Endothelial cell of umbilical vein (primary cell): ENCODE measurements at regions not wholly inside any gene's neighbourhood (a gene's known extent, or its start where the extent isn't known, plus 50 kb on each side); places are given as distances from the start of the nearest gene placed in this dataset.

ENCODE experiments used
- BruUV-seq: library from RNA; stranded (reverse); fragments of 400-500 nt; replicated peaks from 2 replicates; lab custom pipeline; 2021; lab: Mats Ljungman, UMichigan
- CTCF ChIA-PET: fragments of 300-600, 350-600 bp; sonication (Branson Sonifier 250); formaldehyde crosslinking; loops from one replicate; lab custom pipeline; 2021; ENCODE audit warnings: antibody characterized with exemption, inconsistent platforms; lab: Charles Lee
- POLR2A ChIA-PET: fragments of 300-600, 350-600 bp; sonication (Branson Sonifier 250); formaldehyde crosslinking; loops from one replicate; lab custom pipeline; 2021; ENCODE audit warnings: antibody characterized with exemption, inconsistent platforms; lab: Charles Lee
- DNase-seq: peaks from one replicate; pipeline ENCODE4 v3.0.0-alpha.2; 2011; ENCODE audit warnings: low read depth, low spot score
- FAIRE-seq: peaks from 2 replicates; lab custom pipeline; 2011; peaks lifted over from hg19 to GRCh38; lab: Jason Lieb, UNC
- H2AFZ ChIP-seq: 2 replicates; pipeline ENCODE4 v1.6.0; 2012; ENCODE audit warnings: low read depth, low read length, control low read depth, inconsistent platforms
- H3K27ac ChIP-seq: 2 replicates; pipeline ENCODE4 v1.5.1; 2011; ENCODE audit warnings: low read depth, mild to moderate bottlenecking, control low read depth, low read length, moderate library complexity; ENCODE audit not compliant: insufficient read depth
- H3K27me3 ChIP-seq, 2 experiments: 2 replicates each; pipeline versions ENCODE4 v1.6.0 to v1.6.1; 2011; ENCODE audit warnings: low read length in 2 of 2, mixed read lengths in 1 of 2; ENCODE audit not compliant: control insufficient read depth in 2 of 2, insufficient read depth in 2 of 2
- H3K36me3 ChIP-seq, 2 experiments: 2 replicates in 1 of 2; 3 replicates in 1 of 2; pipeline ENCODE4 v1.5.1; 2011; ENCODE audit warnings: low read length in 2 of 2, mild to moderate bottlenecking in 1 of 2, moderate library complexity in 1 of 2; ENCODE audit not compliant: control insufficient read depth in 2 of 2, insufficient read depth in 2 of 2; ENCODE audit errors: extremely low read depth in 1 of 2
- H3K4me1 ChIP-seq: 3 replicates; pipeline ENCODE4 v1.5.1; 2011; ENCODE audit warnings: mild to moderate bottlenecking, low read length; ENCODE audit not compliant: control insufficient read depth, insufficient read depth; ENCODE audit errors: extremely low read depth
- H3K4me2 ChIP-seq: 2 replicates; pipeline ENCODE4 v1.6.1; 2011; ENCODE audit warnings: low read length, control low read depth, mixed read lengths; ENCODE audit not compliant: insufficient read depth
- H3K4me3 ChIP-seq, 3 experiments: fragments of 200-600 bp in 1 of 3; sonication (generic), shearing (Covaris generic) in 1 of 3; replicated peaks in 1 of 3; 2 replicates each; pipeline ENCODE4 v1.5.1; 2011 to 2016; ENCODE audit warnings: control low read depth in 3 of 3, low read length in 3 of 3, mild to moderate bottlenecking in 2 of 3, inconsistent platforms in 1 of 3, low read depth in 1 of 3, moderate library complexity in 1 of 3; ENCODE audit not compliant: insufficient read depth in 1 of 3
- H3K79me2 ChIP-seq: 2 replicates; pipeline ENCODE4 v1.6.0; 2012; ENCODE audit warnings: low read length, inconsistent platforms; ENCODE audit not compliant: control insufficient read depth, insufficient read depth
- H3K9ac ChIP-seq: replicated peaks from 2 replicates; pipeline ENCODE3; 2011; ENCODE audit warnings: low read length, control low read depth; ENCODE audit not compliant: insufficient read depth; ENCODE audit errors: extremely low read depth
- H3K9me1 ChIP-seq: replicated peaks from 3 replicates; pipeline ENCODE4 v1.6.0; 2011; ENCODE audit warnings: mild to moderate bottlenecking, low read length; ENCODE audit not compliant: control insufficient read depth, insufficient read depth; ENCODE audit errors: extremely low read depth
- H3K9me3 ChIP-seq: replicated peaks from 2 replicates; pipeline ENCODE4 v1.5.1; 2012; ENCODE audit warnings: low read length, inconsistent platforms; ENCODE audit not compliant: control insufficient read depth, insufficient read depth
- H4K20me1 ChIP-seq: replicated peaks from 2 replicates; pipeline ENCODE3; 2011; ENCODE audit warnings: mild to moderate bottlenecking, low read length; ENCODE audit not compliant: control insufficient read depth, insufficient read depth; ENCODE audit errors: extremely low read depth
- EZH2 ChIP-seq: IDR thresholded peaks from 2 replicates; pipeline ENCODE4 v1.6.1; 2012; ENCODE audit warnings: borderline replicate concordance, low read depth, mild to moderate bottlenecking, moderate library complexity, low read length, inconsistent platforms; ENCODE audit not compliant: severe bottlenecking
- FOS ChIP-seq: IDR thresholded peaks from 2 replicates; pipeline ENCODE4 v1.6.1; 2011; ENCODE audit warnings: mild to moderate bottlenecking, low read length, moderate library complexity, borderline replicate concordance; ENCODE audit not compliant: insufficient read depth
- GATA2 ChIP-seq: IDR thresholded peaks from 2 replicates; pipeline ENCODE4 v1.7.0; 2011; ENCODE audit warnings: low read depth, mild to moderate bottlenecking, moderate library complexity, mixed read lengths, low read length; ENCODE audit not compliant: insufficient read length, insufficient read depth
- JUN ChIP-seq: IDR thresholded peaks from 2 replicates; pipeline ENCODE4 v1.6.1; 2011; ENCODE audit warnings: borderline replicate concordance, low read depth; ENCODE audit not compliant: insufficient read length, insufficient read depth
- MYC ChIP-seq: IDR thresholded peaks from one replicate; pipeline ENCODE4 v1.6.1; 2011; ENCODE audit warnings: mild to moderate bottlenecking, low read depth, low read length
- POLR2A ChIP-seq: IDR thresholded peaks from 2 replicates; pipeline ENCODE4 v1.6.1; 2012; ENCODE audit warnings: low read depth, mild to moderate bottlenecking, control low read depth, low read length
- POLR2AphosphoS5 ChIP-seq: IDR thresholded peaks from 2 replicates; pipeline ENCODE4 v1.6.1; 2012; ENCODE audit warnings: low read depth, mild to moderate bottlenecking, control low read depth, low read length, moderate library complexity; ENCODE audit not compliant: insufficient read depth
- dilution Hi-C: fragments of 300-500 bp; cut with MboI; formaldehyde crosslinking; loops from one replicate; pipeline ENCODE4 v1.15.0; 2019; ENCODE audit warnings: low sequenced_read_pairs; ENCODE audit not compliant: extremely low pct_ligation_motif_present
- intact Hi-C: fragments of 100-400 bp; cut with micrococcal nuclease; formaldehyde crosslinking; loops from one replicate; pipeline ENCODE4 v1.10.0; 2022
- TF ChIP-seq, protein P1 (sequence below), 2 donors: IDR thresholded peaks; 1 replicate in 1 of 2; 2 replicates in 1 of 2; pipeline ENCODE4 v1.5.1; 2011; ENCODE audit warnings: low read length in 2 of 2, mild to moderate bottlenecking in 2 of 2, moderate library complexity in 2 of 2, control low read depth in 1 of 2, inconsistent platforms in 1 of 2, low read depth in 1 of 2; ENCODE audit not compliant: insufficient read depth in 1 of 2; ENCODE audit errors: extremely low read depth in 1 of 2
- TF ChIP-seq, protein P2 (sequence below): IDR thresholded peaks from 2 replicates; pipeline ENCODE4 v1.6.1; 2011; ENCODE audit not compliant: insufficient read depth, insufficient read length

DNA sequence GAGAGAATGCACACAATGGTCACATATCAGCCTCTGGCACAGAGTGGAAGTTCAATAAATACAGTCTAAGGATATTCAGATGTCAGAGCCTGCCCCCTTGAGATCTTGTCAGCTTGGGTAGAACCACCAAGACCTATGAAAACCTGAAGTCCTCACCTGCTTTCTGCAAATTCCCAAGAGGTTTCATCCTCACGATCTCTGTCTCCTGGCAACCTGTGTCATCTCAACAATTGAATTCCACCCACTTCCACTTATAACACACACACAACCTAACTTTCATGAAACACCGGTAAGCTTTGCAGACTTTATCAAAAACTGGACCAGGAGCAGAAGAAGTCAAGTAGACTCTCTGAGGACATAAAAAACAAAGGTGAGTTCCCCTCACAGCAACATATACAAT, 151.6 kb upstream of the SLC30A5 start:
- no peaks in the 10 kb centered on the region for H3K79me2 ChIP-seq
- intact Hi-C loops (no loop called here), dilution Hi-C loops (no loop called here)
- H3K9me1 ChIP-seq = no peaks in the 10 kb centered on the region
- no peaks in the 10 kb centered on the region for H3K9me3 ChIP-seq
- no peak overlapping the region for H2AFZ ChIP-seq
- no TSS peak for BruUV-seq
- H3K4me2 ChIP-seq = no peak overlapping the region
- no peak overlapping the region for H3K27ac ChIP-seq
- H3K9ac ChIP-seq = no peak overlapping the region
- peaks cover 0 to 6% of the 10 kb centered on the region in 2 experiments for H3K27me3 ChIP-seq
- DNase-seq (no peak), FAIRE-seq (no peak)
- TF ChIP-seq JUN = no peak
- TF ChIP-seq MYC = no peak
- TF ChIP-seq FOS = no peak
- TF ChIP-seq POLR2AphosphoS5 = no peak
- no peak overlapping the region for H3K4me3 ChIP-seq
- no peaks in the 10 kb centered on the region for H4K20me1 ChIP-seq
- ChIA-PET POLR2A (no interaction called here), CTCF (no interaction called here)
- H3K4me1 ChIP-seq = no peaks in the 10 kb centered on the region
- H3K36me3 ChIP-seq = no peaks in the 10 kb centered on the region

DNA sequence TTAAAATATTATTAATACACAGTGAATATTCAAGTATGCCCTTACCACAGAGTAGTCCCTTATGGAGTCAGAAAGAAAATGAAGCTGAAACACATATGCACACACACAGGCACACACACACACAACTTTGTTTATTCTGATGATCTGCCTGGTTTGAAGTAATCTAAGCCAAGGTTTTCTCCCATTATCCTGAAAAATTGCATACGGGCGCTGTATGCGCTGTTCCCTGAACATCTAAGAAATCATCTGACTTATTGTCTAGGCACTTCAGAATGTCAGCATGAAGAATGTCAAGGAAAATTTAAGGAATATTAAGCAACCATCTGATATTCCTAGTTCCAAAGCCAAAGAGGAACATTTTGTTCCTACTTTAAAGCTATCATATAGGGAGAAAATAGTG, 147.1 kb upstream of the SLC30A5 start:
- Histone ChIP-seq H3K9me3 (no peaks in the 10 kb centered on the region), H3K4me2 (no peak overlapping the region), H3K4me3 (no peak overlapping the region), H3K36me3 (no peaks in the 10 kb centered on the region), H4K20me1 (no peaks in the 10 kb centered on the region), H3K79me2 (no peaks in the 10 kb centered on the region), H3K9me1 (no peaks in the 10 kb centered on the region), H2AFZ (no peak overlapping the region), H3K27me3 (peaks cover 3 to 6% of the 10 kb centered on the region in 2 experiments), H3K4me1 (no peaks in the 10 kb centered on the region), H3K9ac (no peak overlapping the region), H3K27ac (no peak overlapping the region)
- POLR2A ChIA-PET = no interaction called here
- no peak for TF ChIP-seq EZH2
- TF ChIP-seq, protein P1, sequence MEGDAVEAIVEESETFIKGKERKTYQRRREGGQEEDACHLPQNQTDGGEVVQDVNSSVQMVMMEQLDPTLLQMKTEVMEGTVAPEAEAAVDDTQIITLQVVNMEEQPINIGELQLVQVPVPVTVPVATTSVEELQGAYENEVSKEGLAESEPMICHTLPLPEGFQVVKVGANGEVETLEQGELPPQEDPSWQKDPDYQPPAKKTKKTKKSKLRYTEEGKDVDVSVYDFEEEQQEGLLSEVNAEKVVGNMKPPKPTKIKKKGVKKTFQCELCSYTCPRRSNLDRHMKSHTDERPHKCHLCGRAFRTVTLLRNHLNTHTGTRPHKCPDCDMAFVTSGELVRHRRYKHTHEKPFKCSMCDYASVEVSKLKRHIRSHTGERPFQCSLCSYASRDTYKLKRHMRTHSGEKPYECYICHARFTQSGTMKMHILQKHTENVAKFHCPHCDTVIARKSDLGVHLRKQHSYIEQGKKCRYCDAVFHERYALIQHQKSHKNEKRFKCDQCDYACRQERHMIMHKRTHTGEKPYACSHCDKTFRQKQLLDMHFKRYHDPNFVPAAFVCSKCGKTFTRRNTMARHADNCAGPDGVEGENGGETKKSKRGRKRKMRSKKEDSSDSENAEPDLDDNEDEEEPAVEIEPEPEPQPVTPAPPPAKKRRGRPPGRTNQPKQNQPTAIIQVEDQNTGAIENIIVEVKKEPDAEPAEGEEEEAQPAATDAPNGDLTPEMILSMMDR (IDR thresholded peaks at IDR 0.05; ENCODE audit: extremely low read depth in 1 of 2, insufficient read depth in 1 of 2, low read depth in 1 of 2, low read length in 2 of 2) = no peak
- TF ChIP-seq POLR2AphosphoS5 = no peak
- TF ChIP-seq, protein P2, sequence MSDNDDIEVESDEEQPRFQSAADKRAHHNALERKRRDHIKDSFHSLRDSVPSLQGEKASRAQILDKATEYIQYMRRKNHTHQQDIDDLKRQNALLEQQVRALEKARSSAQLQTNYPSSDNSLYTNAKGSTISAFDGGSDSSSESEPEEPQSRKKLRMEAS = no peak
- no peak for TF ChIP-seq MYC
- no peak for TF ChIP-seq GATA2
- TF ChIP-seq POLR2A = no peak
- no peak for TF ChIP-seq JUN
- TF ChIP-seq FOS = no peak
- intact Hi-C loops (no loop called here), dilution Hi-C loops (no loop called here)
- FAIRE-seq = no peak
- CTCF ChIA-PET = no interaction called here
- BruUV-seq = no TSS peak
- no peak for DNase-seq
